Heart left ventricle (tissue), 13 donors: ENCODE measurements at regions not wholly inside any gene's neighbourhood (a gene's known extent, or its start where the extent isn't known, plus 50 kb on each side); places are given as distances from the start of the nearest gene placed in this dataset.

Source experiments
- POLR2A ChIP-seq, 2 donors: fragments of 450-650 bp; IDR thresholded peaks; one replicate each; pipeline ENCODE4 v1.6.1; 2017; ENCODE audit warnings: antibody characterized with exemption in 2 of 2, mild to moderate bottlenecking in 2 of 2, moderate library complexity in 2 of 2
- TF ChIP-seq, protein P1 (sequence below), 12 donors: fragments of 200-600 bp; sonication (generic) in 4 of 12; IDR thresholded peaks; one replicate each; pipeline versions ENCODE4 v1.5.0 to v1.8.0; 2018 to 2022; ENCODE audit warnings: antibody characterized with exemption in 12 of 12, mild to moderate bottlenecking in 5 of 12
- donor health status: ischemic (EF 13 %, LVEDD 7.1; RV severe dilation, severe dysfunction).
- donor health status: DM: no; HTN: yes; CAD: no.
- donor health status: DM: no; HTN: no; CAD: no.
- donor health status: ischemic (EF 25% LVEDD 6.9; RV normal size, moderate dysfunction).
- donor health status: ischemic (EF 25% LVEDD 5.7; RV mildly dilated, moderate dysfunction).
- donor health status: ischemic (EF 35%, LVEDD 5.7; RV mildly dilated, moderate dysfunction).
- donor health status: nonischemic (EF 11% LVEDD 7.7; RV severe dilation, severe dysfunction).
- donor health status: DM: yes; HTN: yes; CAD: no.
- donor health status: PGD.
- donor health status: ischemic (EF 29% LVEDD 5.4; RV normal size, mild dysfunction).
- donor health status: nonischemic (EF 23%, LVEDD 6.1; RV moderate dilation, normal function).

DNA sequence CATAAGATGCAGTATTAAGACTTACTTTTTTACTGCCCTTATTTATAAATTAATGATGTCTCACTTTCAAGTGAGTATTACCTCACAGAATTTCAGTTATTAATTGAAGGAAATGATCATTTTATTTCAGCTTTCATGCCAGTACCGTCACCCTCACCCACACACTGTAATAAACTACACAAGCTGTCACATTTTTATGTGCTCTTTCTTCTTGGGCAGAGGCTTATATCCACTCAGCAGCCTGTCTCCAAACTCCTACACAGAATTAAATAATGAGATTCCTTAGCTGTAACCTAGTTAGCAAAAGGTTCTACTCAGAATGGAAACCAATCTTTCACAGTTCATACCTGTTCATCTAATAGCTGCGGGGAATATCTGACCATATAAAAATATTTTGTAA is 1915.8 kb upstream of the CDH6 start:
- TF ChIP-seq, protein P1, sequence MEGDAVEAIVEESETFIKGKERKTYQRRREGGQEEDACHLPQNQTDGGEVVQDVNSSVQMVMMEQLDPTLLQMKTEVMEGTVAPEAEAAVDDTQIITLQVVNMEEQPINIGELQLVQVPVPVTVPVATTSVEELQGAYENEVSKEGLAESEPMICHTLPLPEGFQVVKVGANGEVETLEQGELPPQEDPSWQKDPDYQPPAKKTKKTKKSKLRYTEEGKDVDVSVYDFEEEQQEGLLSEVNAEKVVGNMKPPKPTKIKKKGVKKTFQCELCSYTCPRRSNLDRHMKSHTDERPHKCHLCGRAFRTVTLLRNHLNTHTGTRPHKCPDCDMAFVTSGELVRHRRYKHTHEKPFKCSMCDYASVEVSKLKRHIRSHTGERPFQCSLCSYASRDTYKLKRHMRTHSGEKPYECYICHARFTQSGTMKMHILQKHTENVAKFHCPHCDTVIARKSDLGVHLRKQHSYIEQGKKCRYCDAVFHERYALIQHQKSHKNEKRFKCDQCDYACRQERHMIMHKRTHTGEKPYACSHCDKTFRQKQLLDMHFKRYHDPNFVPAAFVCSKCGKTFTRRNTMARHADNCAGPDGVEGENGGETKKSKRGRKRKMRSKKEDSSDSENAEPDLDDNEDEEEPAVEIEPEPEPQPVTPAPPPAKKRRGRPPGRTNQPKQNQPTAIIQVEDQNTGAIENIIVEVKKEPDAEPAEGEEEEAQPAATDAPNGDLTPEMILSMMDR (IDR thresholded peaks at IDR 0.05) = no peak
- TF ChIP-seq POLR2A (IDR thresholded peaks at IDR 0.05) = no peak
